GM18907 (cell line): ENCODE measurements at regions not wholly inside any gene's neighbourhood (a gene's known extent, or its start where the extent isn't known, plus 50 kb on each side); places are given as distances from the start of the nearest gene placed in this dataset.
"Not testable (repeated sequence)": the region's sequence is repeated elsewhere in the genome, so short reads cannot be mapped to it uniquely, and the experiment has no call there.

ENCODE experiments used
- ATAC-seq: cut with Tn5 transposase; IDR thresholded peaks from one replicate; pipeline ENCODE4 v1.9.1; 2021; ENCODE audit warnings: mild to moderate bottlenecking, moderate library complexity; ENCODE audit not compliant: unreplicated experiment

GRCh38 chr18:8912348-8913326 is 189.9 kb upstream of the NDUFV2 start:
- ATAC-seq, result peak; percentile 78

DNA sequence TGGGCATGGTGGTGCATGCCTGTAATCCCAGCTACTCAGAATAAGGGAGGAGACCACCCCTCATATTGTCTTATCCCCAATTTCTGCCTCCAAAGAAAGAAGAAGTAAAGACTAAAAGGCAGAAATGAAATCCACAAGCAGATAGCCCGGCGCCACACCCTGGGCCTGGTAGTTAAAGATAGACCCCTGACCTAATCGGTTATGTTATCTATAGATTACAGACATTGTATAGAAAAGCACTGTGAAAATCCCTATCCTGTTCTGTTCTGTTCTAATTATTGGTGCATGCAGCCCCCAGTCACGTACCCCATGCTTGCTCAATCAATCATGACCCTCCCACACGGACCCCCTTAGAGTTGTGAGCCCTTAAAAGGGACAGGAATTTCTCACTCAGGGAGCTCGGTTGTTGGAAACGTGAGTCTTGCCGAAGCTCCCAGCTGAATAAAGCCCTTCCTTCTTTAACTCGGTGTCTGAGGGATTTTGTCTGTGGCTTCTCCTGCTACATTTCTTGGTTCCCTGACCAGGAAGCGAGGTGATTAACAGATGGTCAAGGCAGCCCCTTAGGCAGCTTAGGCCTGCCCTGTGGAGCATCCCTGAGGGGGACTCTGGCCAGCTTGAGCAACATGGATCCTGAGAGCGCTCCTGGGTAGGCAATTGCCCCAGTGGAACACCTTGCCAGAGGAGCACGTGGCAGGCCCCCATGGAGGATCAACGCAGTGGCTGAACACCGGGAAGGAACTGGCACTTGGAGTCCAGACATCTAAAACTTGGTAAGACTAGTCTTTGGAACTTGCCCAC is 188.7 kb upstream of the NDUFV2 start:
- not testable (repeated sequence) for ATAC-seq

GRCh38 chr18:8914404-8915264 is 187.9 kb upstream of the NDUFV2 start:
- ATAC-seq, result not testable (repeated sequence)

DNA sequence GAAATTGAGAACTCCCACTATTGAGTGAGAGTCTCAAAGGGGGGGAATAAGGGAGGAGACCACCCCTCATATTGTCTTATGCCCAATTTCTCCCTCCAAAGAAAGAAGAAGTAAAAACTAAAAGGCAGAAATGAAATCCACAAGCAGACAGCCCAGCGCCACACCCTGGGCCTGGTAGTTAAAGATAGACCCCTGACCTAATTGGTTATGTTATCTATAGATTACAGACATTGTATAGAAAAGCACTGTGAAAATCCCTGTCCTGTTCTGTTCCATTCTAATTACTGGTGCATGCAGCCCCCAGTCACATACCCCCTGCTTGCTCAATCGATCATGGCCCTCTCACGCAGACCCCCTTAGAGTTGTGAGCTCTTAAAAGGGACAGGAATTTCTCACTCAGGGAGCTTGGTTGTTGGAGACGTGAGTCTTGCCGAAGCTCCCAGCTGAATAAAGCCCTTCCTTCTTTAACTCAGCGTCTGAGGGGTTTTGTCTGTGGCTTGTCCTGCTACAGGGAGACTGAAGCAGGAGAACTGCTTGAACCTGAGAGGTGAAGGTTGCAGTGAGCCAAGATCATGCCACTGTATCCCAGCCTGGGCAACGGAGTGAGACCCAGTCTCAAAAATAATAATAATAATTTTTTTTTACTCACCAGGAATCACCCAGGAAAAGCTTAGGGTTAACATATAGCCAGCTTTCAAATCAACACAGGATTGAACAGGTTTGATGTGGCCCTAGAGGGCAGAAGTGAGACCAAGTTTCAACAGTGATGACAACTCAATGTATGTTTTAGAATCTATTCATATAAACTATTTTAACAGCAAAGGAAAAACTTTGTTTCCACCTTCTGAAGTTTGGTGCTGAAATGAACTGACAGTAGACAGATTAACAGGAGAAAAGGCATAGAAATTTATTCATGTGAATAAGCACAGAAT is 181.4 kb upstream of the NDUFV2 start:
- ATAC-seq, result not testable (repeated sequence)

- no peak for ATAC-seq
These were observed 176.0 kb upstream of the NDUFV2 start for GRCh38 chr18:8926464-8926863.

DNA sequence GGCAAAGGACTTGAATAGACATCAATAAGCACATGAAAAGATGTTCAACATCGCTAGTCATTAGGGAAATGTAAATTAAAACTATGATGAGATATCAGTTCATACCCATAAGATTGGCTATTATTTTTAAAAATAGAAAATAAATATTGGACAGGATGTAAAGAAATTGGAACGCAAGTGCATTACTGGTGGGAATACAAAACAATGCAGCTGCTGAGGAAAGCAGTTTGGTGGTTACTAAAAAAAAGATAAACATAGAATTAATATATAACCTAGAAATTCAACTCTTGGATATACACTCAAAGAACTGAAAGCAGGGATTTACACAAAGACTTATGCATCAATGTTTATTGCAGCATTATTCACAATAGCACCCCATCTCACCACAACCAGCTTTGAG is 174.5 kb upstream of the NDUFV2 start:
- ATAC-seq, result no peak

DNA sequence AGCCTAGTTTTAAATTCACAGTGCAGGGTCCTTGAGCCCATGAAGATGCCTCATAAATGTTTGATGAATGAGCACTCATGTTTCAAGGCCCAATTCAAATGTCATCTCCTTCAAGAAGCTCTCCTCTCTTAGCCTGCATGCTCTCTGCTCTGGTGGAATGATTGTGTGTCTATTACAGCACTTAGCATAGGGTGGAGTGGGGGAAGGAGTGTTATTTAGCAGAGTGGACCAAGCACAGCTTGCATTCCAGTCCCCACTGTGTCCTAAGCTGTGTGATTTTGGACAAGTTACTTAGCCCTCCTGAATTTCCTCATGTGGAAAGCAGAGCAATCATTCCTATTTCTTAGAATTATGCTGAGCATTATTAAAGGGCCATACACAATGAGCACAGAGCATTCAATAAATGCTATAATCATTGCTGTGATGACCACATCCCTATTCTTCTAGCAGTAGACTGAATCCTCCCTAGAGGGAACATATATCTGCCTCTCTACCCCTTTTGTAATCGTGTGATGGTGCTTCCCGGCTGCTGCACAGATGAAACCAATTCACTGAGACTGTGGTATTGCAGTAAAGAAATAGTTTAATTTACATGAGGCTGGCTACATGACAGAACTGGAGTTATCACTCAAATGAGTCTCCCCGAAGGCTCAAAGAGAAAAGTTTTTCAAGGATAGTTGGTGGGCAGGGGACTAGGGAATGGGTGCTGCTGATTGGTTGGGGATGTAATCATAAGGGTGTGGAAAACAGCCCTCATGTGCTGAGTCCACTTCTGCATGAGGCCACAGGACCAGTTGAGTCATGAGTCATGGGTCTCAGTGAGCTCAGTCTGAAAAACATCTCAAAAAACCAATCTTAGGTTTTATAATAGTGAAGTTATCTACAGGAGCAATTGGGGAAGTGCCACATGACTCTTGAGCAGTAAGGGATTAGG is 173.4 kb upstream of the NDUFV2 start:
- ATAC-seq, result no peak

DNA sequence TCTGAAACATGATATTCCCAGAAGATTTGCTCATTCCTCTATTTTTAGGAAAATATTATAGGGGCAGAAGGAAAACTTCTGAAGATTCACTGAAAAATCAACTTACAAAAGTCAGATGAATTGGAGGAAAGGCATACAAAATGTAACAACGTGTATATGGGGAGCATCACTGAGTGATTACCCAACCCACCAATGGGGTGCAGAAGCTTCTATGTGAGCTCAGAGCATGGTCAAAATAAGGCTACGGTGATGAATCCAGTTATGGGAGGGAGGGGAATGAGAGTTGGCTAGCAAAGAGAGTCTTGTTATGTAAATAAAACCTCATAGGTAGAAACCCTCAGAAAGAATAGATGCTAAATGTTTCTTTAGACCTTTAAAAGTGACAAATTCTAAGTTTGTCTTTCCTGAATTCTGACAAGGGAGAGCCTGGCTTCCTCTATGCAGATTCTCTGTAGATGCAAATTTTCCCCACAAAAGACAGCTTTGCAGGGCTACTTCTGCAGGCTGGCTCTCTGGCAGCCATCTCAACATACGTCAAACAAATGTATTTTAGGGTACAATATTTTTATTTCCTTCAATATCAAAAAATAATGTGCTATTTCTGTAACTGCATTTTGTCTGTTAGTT is 171.4 kb upstream of the NDUFV2 start:
- ATAC-seq, result no peak

- ATAC-seq, result no peak
These were observed 169.6 kb upstream of the NDUFV2 start for GRCh38 chr18:8932866-8933265.

DNA sequence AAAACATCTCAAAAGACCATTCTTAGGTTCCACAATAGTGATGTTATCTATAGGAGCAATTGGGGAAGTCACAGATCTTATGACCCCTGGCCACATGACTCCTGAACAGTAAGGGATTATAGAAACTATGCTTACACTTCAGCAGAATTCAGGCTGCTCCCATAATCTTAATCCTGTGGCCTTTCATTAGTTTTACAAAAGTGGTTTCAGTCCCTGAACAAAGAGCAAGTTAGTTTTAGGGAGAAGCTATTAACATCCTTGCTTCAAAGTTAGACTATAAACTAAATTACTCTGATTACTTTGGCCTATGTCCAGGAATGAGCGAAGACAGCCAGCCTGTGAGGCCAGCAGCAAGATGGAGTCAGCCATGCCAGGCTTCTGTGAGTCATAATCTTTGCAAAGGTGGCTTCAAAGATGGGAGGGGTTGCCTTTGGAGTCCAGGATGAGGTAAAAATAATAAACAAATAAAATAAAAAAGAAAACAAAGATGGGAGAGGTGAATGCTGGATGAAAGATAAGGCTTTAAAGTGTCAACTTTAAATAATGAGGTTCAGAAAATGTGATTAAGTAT is 168.7 kb upstream of the NDUFV2 start:
- no peak for ATAC-seq

DNA sequence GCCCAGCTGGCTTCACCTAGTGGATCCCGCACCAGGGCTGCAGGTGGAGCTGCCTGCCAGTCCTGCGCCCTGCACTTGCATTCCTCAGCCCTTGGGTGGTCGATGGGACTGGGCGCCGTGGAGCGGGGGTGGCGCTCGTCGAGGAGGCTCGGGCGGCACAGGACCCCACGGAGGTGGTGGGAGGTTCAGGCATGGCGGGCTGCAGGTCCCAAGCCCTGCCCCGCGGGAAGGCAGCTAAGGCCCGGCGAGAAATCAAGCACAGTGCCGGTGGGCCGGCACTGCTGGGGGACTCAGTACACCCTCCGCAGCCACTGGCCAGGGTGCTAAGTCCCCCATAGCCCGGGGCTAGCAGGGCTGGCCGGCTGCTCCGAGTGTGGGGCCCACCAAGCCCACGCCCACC is 167.2 kb upstream of the NDUFV2 start:
- not testable (repeated sequence) for ATAC-seq

GRCh38 chr18:8936619-8937018 is 165.9 kb upstream of the NDUFV2 start:
- no peak for ATAC-seq

- ATAC-seq, result no peak
These were observed 165.1 kb upstream of the NDUFV2 start for GRCh38 chr18:8937160-8938094.

- ATAC-seq, result no peak
These were observed 163.7 kb upstream of the NDUFV2 start for GRCh38 chr18:8938817-8939216.

DNA sequence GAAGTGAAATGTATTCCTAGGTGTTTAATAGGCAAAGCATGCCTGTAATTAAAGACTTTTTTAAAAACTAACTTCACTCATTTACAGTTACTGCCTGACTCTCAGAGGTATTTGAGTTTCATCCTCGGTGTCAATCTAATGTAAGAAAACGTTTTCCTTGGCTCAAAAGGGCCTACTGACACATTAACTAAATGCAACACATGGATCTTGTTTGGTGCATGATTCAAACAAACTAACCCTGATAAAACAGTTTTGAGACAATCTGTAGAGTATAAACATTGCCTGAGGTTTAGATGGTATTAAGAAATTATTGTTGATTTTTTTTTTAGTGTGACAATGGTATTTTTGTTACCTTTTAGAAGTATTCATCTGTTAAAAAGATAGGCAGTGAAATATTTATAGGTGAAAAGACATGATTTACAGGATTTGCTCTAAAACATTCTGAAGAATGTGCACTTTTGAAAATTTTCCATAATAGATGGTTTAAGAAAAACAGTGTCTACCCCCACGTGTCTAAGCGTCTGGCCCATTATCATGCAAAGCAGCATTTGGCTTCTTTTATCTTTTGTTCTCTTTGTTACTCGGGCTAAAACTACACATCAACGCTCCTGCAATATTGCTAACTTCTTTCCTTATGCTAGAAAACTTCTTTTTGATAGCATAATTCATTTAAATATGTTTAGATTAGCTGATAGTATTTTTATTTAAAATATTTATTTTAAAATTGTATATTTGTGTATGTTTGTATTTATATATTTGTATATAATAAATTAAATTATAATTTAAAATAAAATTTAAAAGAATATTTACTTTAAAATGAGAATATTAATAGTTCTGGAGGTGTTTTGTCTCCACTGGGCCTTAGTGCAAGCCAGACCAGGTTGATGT is 160.2 kb upstream of the NDUFV2 start:
- ATAC-seq, result no peak
